ENCODE measurements at regions not wholly inside any gene's neighbourhood (a gene's known extent, or its start where the extent isn't known, plus 50 kb on each side); places are given as distances from the start of the nearest gene placed in this dataset.

DNA sequence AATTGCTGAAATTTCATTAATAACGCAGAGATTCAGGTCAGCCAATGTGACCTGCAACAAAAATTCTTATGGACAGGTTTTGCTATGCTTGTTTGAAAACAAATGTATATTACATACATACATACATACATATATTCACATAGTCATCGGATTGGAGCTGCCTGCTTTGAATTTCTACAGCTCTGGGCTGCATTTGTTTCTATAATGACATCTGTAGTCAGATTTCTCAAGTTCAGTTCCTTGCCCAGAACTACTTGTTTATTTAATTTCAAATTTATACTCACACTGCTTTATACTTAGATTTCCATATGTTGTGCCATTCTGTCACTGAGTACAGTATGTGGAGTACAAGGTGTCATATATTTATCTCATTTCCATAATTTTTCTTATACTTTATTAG is 2775.0 kb downstream of the PCDH9 start:
- no peak overlapping the region for H3T11ph ChIP-seq (ENCODE audit: low read length)
- Mint-ChIP-seq H3K9me3 (no peaks in the 10 kb centered on the region), H3K4me1 (peaks cover 4 to 12% of the 10 kb centered on the region in 2 experiments), H3K27me3 (ENCODE audit: low read depth) (no peaks in the 10 kb centered on the region), H3K4me3 (no peak overlapping the region), H3K27ac (no peak overlapping the region), H3K36me3 (ENCODE audit: insufficient read depth in 1 of 3, low read depth in 3 of 3) (no peaks in the 10 kb centered on the region)
- H3K4me2 ChIP-seq (ENCODE audit: insufficient read depth, insufficient read length, low read length) = no peak overlapping the region
- H3K27ac ChIP-seq (ENCODE audit: insufficient read length, low read depth, low read length) = no peak overlapping the region
- H2BK5ac ChIP-seq (ENCODE audit: insufficient read length, low read length) = no peak overlapping the region
- H3K27me3 ChIP-seq (ENCODE audit: insufficient read depth, low read length) = no peaks in the 10 kb centered on the region
- no peak overlapping the region for H2AK5ac ChIP-seq (ENCODE audit: insufficient read length, low read length)
- no peak overlapping the region for H4K91ac ChIP-seq (ENCODE audit: insufficient read length, low read depth, low read length)
- H3K23ac ChIP-seq (ENCODE audit: insufficient read length, low read depth, low read length) = no peak overlapping the region
- no peak overlapping the region for H4K5ac ChIP-seq (ENCODE audit: insufficient read length, low read depth, low read length)
- H2BK15ac ChIP-seq (ENCODE audit: low read depth, low read length) = no peak overlapping the region
- no peak overlapping the region for H2BK20ac ChIP-seq (ENCODE audit: low read depth, low read length, poor library complexity, severe bottlenecking)
- no peaks in the 10 kb centered on the region for H3K9me3 ChIP-seq (ENCODE audit: control insufficient read depth, low read depth, low read length)
- H3K18ac ChIP-seq (ENCODE audit: insufficient read length, low read depth, low read length) = no peak overlapping the region
- H2AFZ ChIP-seq (ENCODE audit: low read length) = no peak overlapping the region
- no peak overlapping the region for H3K9ac ChIP-seq (ENCODE audit: extremely low read depth, insufficient read length, low read length)
- no peak for DNase-seq
- no CpG with 5 or more reads among the region's 2 CpGs for WGBS (ENCODE audit: extremely low coverage, insufficient read length, low lambda C conversion rate)
- H3K56ac ChIP-seq (ENCODE audit: insufficient read length, low read depth, low read length) = no peak overlapping the region
- H3K79me2 ChIP-seq (ENCODE audit: insufficient read depth, low read length) = no peaks in the 10 kb centered on the region
- no peaks in the 10 kb centered on the region for H3K23me2 ChIP-seq (ENCODE audit: insufficient read length, low read depth, low read length, poor library complexity, severe bottlenecking)
- H2BK12ac ChIP-seq (ENCODE audit: insufficient read length, low read depth, low read length) = no peak overlapping the region
- no peak overlapping the region for H4K8ac ChIP-seq (replicated peaks; ENCODE audit: insufficient read length, low read depth, low read length)
- H3K4ac ChIP-seq (ENCODE audit: low read depth, low read length) = no peak overlapping the region
- H3K4me1 ChIP-seq (ENCODE audit: insufficient read depth, low read length) = no peaks in the 10 kb centered on the region
- TF ChIP-seq CTCF (conservative IDR thresholded peaks at IDR 0.05) = no peak
- H4K20me1 ChIP-seq (ENCODE audit: control insufficient read depth, insufficient read depth, insufficient read length) = no peaks in the 10 kb centered on the region
- H3K79me1 ChIP-seq (ENCODE audit: insufficient read depth, low read depth, low read length, poor library complexity, severe bottlenecking) = no peaks in the 10 kb centered on the region
- no peak overlapping the region for H2BK120ac ChIP-seq (ENCODE audit: low read depth, low read length, poor library complexity, severe bottlenecking)
- H3K14ac ChIP-seq (ENCODE audit: insufficient read depth, low read length) = no peak overlapping the region
